B cell (primary cell): ENCODE measurements at regions not wholly inside any gene's neighbourhood (a gene's known extent, or its start where the extent isn't known, plus 50 kb on each side); places are given as distances from the start of the nearest gene placed in this dataset.

ENCODE experiments used
- CTCF ChIP-seq: fragments of 200-600 bp; IDR thresholded peaks from one replicate; pipeline ENCODE4 v1.8.0; 2022; ENCODE audit warnings: antibody characterized with exemption, mild to moderate bottlenecking
- EZH2 ChIP-seq: IDR thresholded peaks from 2 replicates; pipeline ENCODE4 v1.6.1; 2012; ENCODE audit warnings: borderline replicate concordance, low read depth, mild to moderate bottlenecking, moderate library complexity, low read length; ENCODE audit not compliant: insufficient read depth, poor library complexity, severe bottlenecking

DNA sequence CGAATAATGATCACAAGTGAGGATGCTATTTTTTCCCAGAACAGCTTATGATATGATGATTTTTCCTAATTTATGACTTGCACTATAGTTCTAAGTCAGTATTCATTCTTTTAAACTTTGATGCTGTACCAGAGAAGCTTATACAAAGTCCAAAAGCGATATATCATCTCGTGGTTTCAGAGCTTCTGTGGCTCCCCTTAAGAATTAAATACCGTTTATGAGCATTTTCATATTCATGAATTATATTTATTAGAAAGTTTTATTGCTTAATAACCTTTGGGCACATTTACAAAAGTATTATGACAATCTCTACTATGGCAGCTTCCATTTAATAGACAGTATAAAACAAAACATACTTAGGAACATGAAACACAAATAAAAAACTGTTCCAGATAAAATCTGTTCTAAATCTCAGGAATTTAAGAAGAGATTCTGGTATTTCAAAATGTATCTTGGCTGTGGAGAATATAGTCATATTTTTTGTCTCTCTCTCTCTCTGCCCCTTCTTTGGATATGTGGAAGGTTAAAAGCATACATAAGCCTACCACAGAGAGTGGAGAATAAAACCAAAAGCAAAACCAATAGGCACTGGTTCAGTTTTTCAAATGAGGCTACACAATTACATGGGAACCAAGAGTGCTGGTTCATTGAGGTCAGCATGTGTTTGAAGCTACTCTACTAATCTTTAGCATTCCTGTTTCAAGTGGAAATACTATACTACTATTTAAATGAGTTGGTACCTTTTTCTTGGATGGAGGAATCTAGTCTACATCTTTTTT lies 884.5 kb upstream of the GJE1 start:
- TF ChIP-seq CTCF (no peak), EZH2 (no peak)
